ENCODE measurements at regions not wholly inside any gene's neighbourhood (a gene's known extent, or its start where the extent isn't known, plus 50 kb on each side); places are given as distances from the start of the nearest gene placed in this dataset.

GRCh38 chr16:51877686-51878085 is 669.3 kb downstream of the TOX3 start:
- no peak for TF ChIP-seq CTCF (IDR thresholded peaks at IDR 0.05)
- no peak for TF ChIP-seq POLR2A (IDR thresholded peaks at IDR 0.05)
- no peak for TF ChIP-seq POLR2AphosphoS5 (IDR thresholded peaks at IDR 0.05; ENCODE audit: insufficient read depth in 1 of 2, low read depth in 1 of 2)

Measured in vagina (tissue), 2 donors.